CD4-positive, alpha-beta T cell treated with Interferon gamma for 1 hour (primary cell): ENCODE measurements at regions not wholly inside any gene's neighbourhood (a gene's known extent, or its start where the extent isn't known, plus 50 kb on each side); places are given as distances from the start of the nearest gene placed in this dataset.
"Not testable (repeated sequence)": the region's sequence is repeated elsewhere in the genome, so short reads cannot be mapped to it uniquely, and the experiment has no call there.

Source experiments
- DNase-seq: peaks from one replicate; pipeline ENCODE4 v3.0.0-alpha.2; 2020

- DNase-seq: no peak
Measured at GRCh38 chr12:127912035-127912665, 354.8 kb upstream of the TMEM132C start.

- no peak for DNase-seq
Measured at GRCh38 chr12:127923501-127923900, 343.5 kb upstream of the TMEM132C start.

DNA sequence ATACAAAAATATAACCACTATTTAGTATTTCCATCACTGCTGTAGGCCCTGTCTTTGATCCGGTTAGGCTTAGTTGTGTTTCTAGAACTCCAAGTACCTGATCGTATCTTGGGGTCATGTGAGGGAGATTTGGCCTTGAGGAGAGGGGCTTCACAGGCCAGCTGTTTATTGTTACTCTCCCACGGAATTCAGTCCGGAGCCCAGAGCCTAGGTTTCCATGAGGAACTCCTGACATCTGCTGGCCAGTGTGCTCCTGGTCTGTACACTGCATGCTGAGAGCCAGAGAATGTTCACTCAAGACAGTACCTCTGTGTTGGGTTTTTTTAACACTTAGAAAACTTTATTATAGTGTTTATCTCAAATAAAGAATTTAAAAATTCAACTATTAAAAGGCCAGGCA lies 341.0 kb upstream of the TMEM132C start:
- no peak for DNase-seq

GRCh38 chr12:127928178-127928577 lies 338.8 kb upstream of the TMEM132C start:
- no peak for DNase-seq

- no peak for DNase-seq
Measured at GRCh38 chr12:127928615-127929571, 338.1 kb upstream of the TMEM132C start.

- no peak for DNase-seq
Measured at GRCh38 chr12:127930122-127930521, 336.8 kb upstream of the TMEM132C start.

- DNase-seq: no peak
Measured at GRCh38 chr12:127934409-127934808, 332.6 kb upstream of the TMEM132C start.

DNA sequence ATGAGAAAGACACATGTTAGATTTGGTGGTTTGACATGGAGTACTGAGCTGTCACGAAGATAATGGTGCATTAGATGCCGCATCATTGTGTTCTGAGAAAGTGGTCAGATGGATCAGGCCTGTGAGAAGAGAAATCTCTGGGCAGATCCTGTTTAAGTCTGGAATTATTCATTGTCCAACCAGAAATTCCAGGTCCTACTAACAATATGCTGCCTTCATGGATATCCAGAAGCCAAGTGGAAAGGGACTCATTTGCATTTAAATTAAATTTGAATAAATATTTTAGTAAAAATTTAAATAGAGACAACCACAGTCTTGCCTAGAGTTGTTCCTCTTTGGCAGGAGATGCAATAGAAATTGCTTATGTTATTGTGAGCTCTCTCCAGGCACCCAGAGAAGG lies 330.5 kb upstream of the TMEM132C start:
- DNase-seq: no peak

DNA sequence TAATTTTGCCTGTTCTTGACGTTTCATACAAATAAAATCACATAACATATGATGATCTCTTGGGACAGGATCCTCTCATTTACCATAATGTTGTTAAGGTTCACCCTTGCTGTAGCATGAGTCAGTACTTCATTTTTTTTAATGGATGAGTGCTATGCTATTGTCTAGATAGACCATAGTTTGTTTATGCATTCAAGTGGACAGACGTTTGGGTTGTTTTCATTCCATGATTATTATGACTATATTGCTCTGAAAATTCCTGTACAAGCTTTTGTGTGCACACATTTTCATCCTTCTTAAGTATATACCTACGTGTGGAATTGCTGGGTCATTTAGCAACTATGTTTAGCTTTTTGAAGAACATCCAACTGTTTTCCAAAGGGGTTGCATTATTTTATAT lies 325.6 kb upstream of the TMEM132C start:
- DNase-seq: no peak

DNA sequence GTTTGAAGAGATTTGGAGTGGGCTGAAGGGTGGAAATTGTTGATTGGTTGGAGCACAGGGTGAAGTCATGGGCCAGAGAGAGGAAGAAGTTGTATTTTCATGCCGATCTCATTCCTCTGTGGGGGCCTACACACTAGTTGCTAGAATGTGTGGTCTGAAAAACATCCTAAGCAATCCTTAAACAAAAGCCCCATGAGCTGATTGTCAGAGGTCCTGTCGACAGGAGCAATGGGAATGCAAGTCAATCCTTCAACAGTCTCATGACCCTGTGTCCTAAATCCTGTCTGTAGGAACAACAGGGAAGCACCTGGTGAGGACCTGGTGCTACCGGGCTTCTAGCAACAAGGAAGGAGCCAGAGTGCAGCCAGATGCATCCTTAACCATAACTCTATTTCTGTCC lies 324.0 kb upstream of the TMEM132C start:
- DNase-seq: no peak

DNA sequence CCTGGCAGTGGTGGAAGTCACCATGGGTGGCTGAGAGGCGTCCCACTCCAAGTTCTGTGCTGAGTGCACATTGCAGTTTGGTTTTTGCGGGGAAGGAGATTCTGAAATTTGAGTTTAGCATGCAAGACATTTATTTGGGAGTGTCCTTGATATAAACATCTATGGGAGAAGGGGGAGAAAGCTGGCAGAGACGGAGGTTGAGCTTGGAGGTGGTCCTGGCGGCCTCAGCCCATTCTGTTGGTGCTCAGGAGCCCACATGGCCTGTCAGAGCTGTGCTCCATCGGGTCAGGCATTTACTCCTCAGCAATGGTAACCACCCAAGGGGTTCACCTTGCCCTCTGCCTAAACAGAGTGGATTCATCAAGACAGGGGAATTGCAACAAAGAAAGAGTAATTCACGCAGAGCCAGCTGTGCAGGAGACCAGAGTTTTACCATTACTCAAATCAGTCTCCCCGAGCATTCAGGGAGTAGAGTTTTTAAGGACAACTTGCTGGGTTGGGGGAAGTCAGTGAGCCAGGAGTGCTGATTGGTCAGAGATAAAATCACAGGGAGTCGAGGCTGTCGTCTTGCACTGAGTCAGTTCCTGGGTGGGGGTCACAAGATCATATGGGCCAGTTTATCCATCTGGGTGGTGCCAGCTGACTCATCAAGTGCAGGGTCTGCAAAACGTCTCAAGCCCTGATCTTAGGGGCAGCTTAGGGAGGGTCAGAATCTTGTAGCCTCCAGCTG lies 323.3 kb upstream of the TMEM132C start:
- DNase-seq: no peak

DNA sequence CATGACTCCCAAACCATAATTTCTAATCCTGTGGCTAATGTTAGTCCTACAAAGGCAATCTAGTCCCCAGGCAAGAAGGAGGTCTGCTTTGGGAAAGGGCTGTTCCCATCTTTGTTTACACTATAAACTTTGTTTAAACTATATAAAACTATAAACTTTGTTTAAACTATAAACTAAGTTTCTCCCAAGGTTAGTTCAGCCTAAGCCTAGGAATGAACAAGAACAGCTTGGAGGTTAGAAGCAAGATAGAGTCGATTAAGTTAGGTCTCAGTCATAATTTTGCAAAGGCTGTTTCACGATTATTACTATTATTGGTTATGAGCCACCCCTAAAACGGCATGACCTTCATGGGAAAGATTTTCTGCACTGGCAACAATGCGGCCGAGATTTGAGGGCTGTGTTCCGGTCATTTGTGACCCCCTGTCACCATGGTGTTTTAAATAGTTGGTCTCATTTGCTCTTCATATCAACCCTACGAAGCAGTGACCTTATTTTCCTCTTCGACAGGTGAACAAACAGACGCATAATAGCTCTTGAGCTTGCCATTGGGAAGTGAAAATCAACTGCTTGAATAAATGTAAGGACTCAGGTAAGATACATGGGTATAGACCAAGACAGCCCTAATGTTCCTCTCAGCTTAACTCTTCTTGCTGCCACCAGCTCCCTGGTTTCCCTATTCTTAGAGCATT lies 322.6 kb upstream of the TMEM132C start:
- DNase-seq: no peak

DNA sequence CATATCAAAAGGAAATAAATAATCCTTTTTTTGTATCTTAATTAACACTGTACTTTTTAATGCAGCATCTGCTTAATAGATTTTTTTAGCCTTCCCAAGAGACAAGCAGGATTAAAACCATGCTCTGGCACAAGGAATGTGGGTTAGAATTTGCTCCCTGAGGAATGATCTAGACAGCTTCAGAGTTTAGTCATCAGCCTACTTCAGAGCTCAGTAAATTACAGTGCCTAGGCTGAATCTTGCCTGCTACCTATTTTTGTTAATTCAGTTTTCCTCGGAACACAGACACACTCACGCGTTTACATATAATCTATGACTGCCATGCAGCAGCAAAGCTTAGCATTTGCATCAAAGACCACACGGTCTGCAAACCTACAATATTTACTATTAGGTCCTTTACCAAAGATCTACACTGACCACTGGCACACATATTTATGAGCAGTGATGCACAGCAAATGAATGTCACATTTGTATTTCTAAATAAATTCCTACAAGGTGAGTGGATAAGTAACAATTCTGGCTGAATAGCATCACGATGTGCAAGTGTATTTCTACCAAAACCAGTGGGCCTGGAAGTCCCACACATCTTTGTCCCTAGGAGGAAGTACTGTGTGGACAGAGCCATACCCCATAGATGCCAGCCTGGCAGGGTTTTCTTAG lies 309.8 kb upstream of the TMEM132C start:
- DNase-seq: no peak

- no peak for DNase-seq
Measured at GRCh38 chr12:127962303-127962702, 304.7 kb upstream of the TMEM132C start.

DNA sequence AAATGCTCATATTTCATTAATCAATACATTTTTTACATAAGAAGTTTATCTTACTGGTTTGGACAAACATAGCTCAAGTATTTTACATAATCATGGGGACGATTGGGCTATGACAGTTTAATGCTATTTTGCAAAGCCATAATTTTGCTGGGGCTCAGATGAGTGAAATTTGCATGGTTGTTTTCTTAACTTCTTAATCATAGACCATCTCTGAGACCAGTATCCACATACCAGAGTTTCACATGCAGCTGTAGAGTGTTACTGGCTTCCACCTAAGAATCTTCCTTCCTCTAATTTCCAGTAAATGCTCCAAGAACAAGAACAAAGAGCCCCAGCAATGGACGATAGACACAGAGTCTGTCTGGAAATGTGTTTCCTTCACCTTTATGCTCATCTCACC lies 303.0 kb upstream of the TMEM132C start:
- DNase-seq: no peak

- no peak for DNase-seq
Measured at GRCh38 chr12:127964717-127965116, 302.3 kb upstream of the TMEM132C start.

- no peak for DNase-seq
Measured at GRCh38 chr12:127966331-127966730, 300.6 kb upstream of the TMEM132C start.

GRCh38 chr12:127970491-127970890 lies 296.5 kb upstream of the TMEM132C start:
- DNase-seq: no peak

GRCh38 chr12:127980585-127980984 lies 286.4 kb upstream of the TMEM132C start:
- DNase-seq: no peak

DNA sequence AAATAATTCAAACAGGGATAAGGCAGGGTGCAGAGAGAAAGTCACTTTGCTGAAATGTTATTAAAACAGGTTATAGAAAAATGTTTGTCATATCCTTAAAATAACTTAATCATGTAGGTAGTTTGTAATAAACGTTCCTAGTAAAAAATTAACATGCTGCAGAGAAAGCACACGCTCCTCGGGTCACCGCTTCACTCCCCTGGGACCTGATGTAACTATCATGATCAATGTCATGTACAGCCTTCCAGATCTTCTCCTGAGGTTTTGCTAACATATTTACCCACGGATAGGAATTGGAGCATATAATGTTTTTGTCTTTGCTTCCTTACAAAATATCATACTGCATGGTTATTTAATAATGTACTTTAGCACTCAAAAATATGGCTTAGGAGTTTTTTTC lies 285.1 kb upstream of the TMEM132C start:
- no peak for DNase-seq

DNA sequence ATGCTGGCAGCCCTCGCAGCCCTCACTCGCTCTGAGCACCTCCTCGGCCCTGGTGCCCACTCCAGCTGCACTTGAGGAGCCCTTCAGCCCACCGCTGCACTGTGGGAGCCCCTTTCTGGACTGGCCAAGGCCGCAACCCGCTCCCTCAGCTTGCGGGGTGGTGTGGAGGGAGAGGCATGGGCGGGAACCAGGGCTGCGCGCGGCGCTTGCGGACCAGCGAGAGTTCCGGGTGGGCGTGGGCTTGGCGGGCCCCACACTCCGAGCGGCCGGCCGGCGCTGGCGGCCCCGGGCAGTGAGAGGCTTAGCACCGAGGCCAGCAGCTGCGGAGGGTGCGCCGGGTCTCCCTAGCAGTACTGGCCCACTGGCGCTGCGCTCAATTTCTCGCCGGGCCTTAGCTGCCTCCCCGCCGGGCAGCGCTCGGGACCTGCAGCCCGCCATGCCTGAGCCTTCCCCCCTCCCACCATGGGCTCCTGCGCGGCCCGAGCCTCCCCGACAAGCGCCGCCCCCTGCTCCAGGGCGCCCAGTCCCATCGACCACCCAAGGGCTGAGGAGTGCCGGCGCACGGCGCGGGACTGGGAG lies 283.7 kb upstream of the TMEM132C start:
- not testable (repeated sequence) for DNase-seq
